ENCODE measurements at regions not wholly inside any gene's neighbourhood (a gene's known extent, or its start where the extent isn't known, plus 50 kb on each side); places are given as distances from the start of the nearest gene placed in this dataset.

GRCh38 chr14:85382341-85382740 lies 147.6 kb upstream of the FLRT2 start:
- intact Hi-C loops (cut with micrococcal nuclease), result no loop called here

- intact Hi-C loops (cut with micrococcal nuclease), result no loop called here
These were observed 142.8 kb upstream of the FLRT2 start for GRCh38 chr14:85387181-85387580.

GRCh38 chr14:85390236-85390635 lies 139.7 kb upstream of the FLRT2 start:
- intact Hi-C loops (cut with micrococcal nuclease), result no loop called here

- intact Hi-C loops (cut with micrococcal nuclease), result no loop called here
These were observed 138.5 kb upstream of the FLRT2 start for GRCh38 chr14:85391455-85391854.

- intact Hi-C loops (cut with micrococcal nuclease), result no loop called here
These were observed 138.1 kb upstream of the FLRT2 start for GRCh38 chr14:85391892-85392291.

- intact Hi-C loops (cut with micrococcal nuclease), result no loop called here
These were observed 130.8 kb upstream of the FLRT2 start for GRCh38 chr14:85399186-85399585.

- intact Hi-C loops (cut with micrococcal nuclease), result no loop called here
These were observed 129.3 kb upstream of the FLRT2 start for GRCh38 chr14:85400678-85401077.

GRCh38 chr14:85401384-85401783 lies 128.6 kb upstream of the FLRT2 start:
- intact Hi-C loops (cut with micrococcal nuclease), result no loop called here

- intact Hi-C loops (cut with micrococcal nuclease), result no loop called here
These were observed 127.3 kb upstream of the FLRT2 start for GRCh38 chr14:85402569-85403162.

GRCh38 chr14:85409481-85410210 lies 120.3 kb upstream of the FLRT2 start:
- intact Hi-C loops (cut with micrococcal nuclease), result no loop called here

GRCh38 chr14:85412756-85413155 lies 117.2 kb upstream of the FLRT2 start:
- intact Hi-C loops (cut with micrococcal nuclease), result no loop called here

- intact Hi-C loops (cut with micrococcal nuclease), result no loop called here
These were observed 116.0 kb upstream of the FLRT2 start for GRCh38 chr14:85413836-85414526.

GRCh38 chr14:85415015-85415712 lies 114.8 kb upstream of the FLRT2 start:
- intact Hi-C loops (cut with micrococcal nuclease), result no loop called here

- intact Hi-C loops (cut with micrococcal nuclease), result no loop called here
These were observed 113.2 kb upstream of the FLRT2 start for GRCh38 chr14:85416771-85417170.

- intact Hi-C loops (cut with micrococcal nuclease), result no loop called here
These were observed 112.5 kb upstream of the FLRT2 start for GRCh38 chr14:85417396-85417795.

GRCh38 chr14:85418721-85419120 lies 111.2 kb upstream of the FLRT2 start:
- intact Hi-C loops (cut with micrococcal nuclease), result no loop called here

GRCh38 chr14:85420278-85420677 lies 109.7 kb upstream of the FLRT2 start:
- intact Hi-C loops (cut with micrococcal nuclease), result no loop called here

- intact Hi-C loops (cut with micrococcal nuclease), result no loop called here
These were observed 109.2 kb upstream of the FLRT2 start for GRCh38 chr14:85420707-85421106.

- intact Hi-C loops (cut with micrococcal nuclease), result no loop called here
These were observed 108.6 kb upstream of the FLRT2 start for GRCh38 chr14:85421186-85421877.

- intact Hi-C loops (cut with micrococcal nuclease), result no loop called here
These were observed 106.1 kb upstream of the FLRT2 start for GRCh38 chr14:85423889-85424288.

- intact Hi-C loops (cut with micrococcal nuclease), result no loop called here
These were observed 104.4 kb upstream of the FLRT2 start for GRCh38 chr14:85425507-85425906.

All from T-helper 2 cell treated with Interferon-gamma antibody and Interleukin-4, amounts not matched to agents 100 ng/mL and 5 ng/mL, for 36 hours (primary cell).